Heart left ventricle (tissue), 16 donors: ENCODE measurements at regions not wholly inside any gene's neighbourhood (a gene's known extent, or its start where the extent isn't known, plus 50 kb on each side); places are given as distances from the start of the nearest gene placed in this dataset.

Experiments used
- ATAC-seq, 4 donors: fragments of 200-7000 bp; cut with Tn5 transposase; one replicate each; pipeline ENCODE4 v1.9.1; 2020 to 2022; ENCODE audit warnings: moderate library complexity in 4 of 4, mild to moderate bottlenecking in 3 of 4, moderate number of reproducible peaks in 1 of 4
- DNase-seq, 5 donors: peaks; one replicate each; pipeline ENCODE4 v3.0.0-alpha.2; 2020
- H3K27ac ChIP-seq, 12 donors: fragments of 200-600 bp; sonication (generic) in 4 of 12; one replicate each; pipeline versions ENCODE4 v1.5.0 to v1.8.0; 2016 to 2022; ENCODE audit warnings: mild to moderate bottlenecking in 2 of 12
- H3K27me3 ChIP-seq, 9 donors: fragments of 200-600 bp; sonication (generic) in 2 of 9; one replicate each; pipeline versions ENCODE4 v1.5.1 to v1.8.0; 2016 to 2022; ENCODE audit warnings: mild to moderate bottlenecking in 3 of 9
- H3K36me3 ChIP-seq, 9 donors: fragments of 200-600 bp; sonication (generic) in 2 of 9; one replicate each; pipeline versions ENCODE4 v1.5.0 to v1.8.0; 2018 to 2022; ENCODE audit warnings: mild to moderate bottlenecking in 2 of 9
- H3K4me1 ChIP-seq, 12 donors: fragments of 200-600 bp; sonication (generic) in 4 of 12; one replicate each; pipeline versions ENCODE4 v1.5.0 to v1.8.0; 2016 to 2022; ENCODE audit warnings: mild to moderate bottlenecking in 3 of 12
- H3K4me3 ChIP-seq, 12 donors: fragments of 200-600 bp; sonication (generic) in 4 of 12; one replicate each; pipeline versions ENCODE4 v1.5.0 to v1.8.0; 2017 to 2022; ENCODE audit warnings: mild to moderate bottlenecking in 9 of 12, moderate library complexity in 4 of 12
- H3K9me3 ChIP-seq, 12 donors: fragments of 200-600 bp; sonication (generic) in 4 of 12; one replicate each; pipeline versions ENCODE4 v1.5.0 to v1.8.0; 2016 to 2022; ENCODE audit warnings: mild to moderate bottlenecking in 1 of 12
- POLR2A ChIP-seq, 2 donors: fragments of 450-650 bp; IDR thresholded peaks; one replicate each; pipeline ENCODE4 v1.6.1; 2017; ENCODE audit warnings: antibody characterized with exemption in 2 of 2, mild to moderate bottlenecking in 2 of 2, moderate library complexity in 2 of 2
- WGBS, 4 donors: extraction: QIAGEN DNeasy Blood & Tissue Kit in 2 of 4; methylation state at CpG; one replicate each; pipeline versions ENCODE4 v1.1.5 to v1.1.7; 2013 to 2018; 5-methylcytosine and 5-hydroxymethylcytosine counted together
- intact Hi-C, 10 donors: fragments of 100-400 bp; cut with DNase I; formaldehyde crosslinking; loops; one replicate each; pipeline versions ENCODE4 v1.11.1 to v1.14.2; 2022
- TF ChIP-seq, protein P1 (sequence below), 12 donors: fragments of 200-600 bp; sonication (generic) in 4 of 12; IDR thresholded peaks; one replicate each; pipeline versions ENCODE4 v1.5.0 to v1.8.0; 2018 to 2022; ENCODE audit warnings: antibody characterized with exemption in 12 of 12, mild to moderate bottlenecking in 5 of 12
- donor health status: ischemic (EF 13 %, LVEDD 7.1; RV severe dilation, severe dysfunction).
- donor health status: healthy with polysubstance abuse.
- donor health status: DM: no; HTN: yes; CAD: no.
- donor health status: DM: no; HTN: no; CAD: no.
- donor health status: ischemic (EF 25% LVEDD 6.9; RV normal size, moderate dysfunction).
- donor health status: ischemic (EF 25% LVEDD 5.7; RV mildly dilated, moderate dysfunction).
- donor health status: healthy.
- donor health status: DM: yes; HTN: yes; CAD: no.
- donor health status: ischemic (EF 35%, LVEDD 5.7; RV mildly dilated, moderate dysfunction).
- donor health status: nonischemic (EF 11% LVEDD 7.7; RV severe dilation, severe dysfunction).
- donor health status: DM: yes; HTN: yes; CAD: no.
- donor health status: PGD.
- donor health status: ischemic (EF 29% LVEDD 5.4; RV normal size, mild dysfunction).
- donor health status: nonischemic (EF 23%, LVEDD 6.1; RV moderate dilation, normal function).

DNA sequence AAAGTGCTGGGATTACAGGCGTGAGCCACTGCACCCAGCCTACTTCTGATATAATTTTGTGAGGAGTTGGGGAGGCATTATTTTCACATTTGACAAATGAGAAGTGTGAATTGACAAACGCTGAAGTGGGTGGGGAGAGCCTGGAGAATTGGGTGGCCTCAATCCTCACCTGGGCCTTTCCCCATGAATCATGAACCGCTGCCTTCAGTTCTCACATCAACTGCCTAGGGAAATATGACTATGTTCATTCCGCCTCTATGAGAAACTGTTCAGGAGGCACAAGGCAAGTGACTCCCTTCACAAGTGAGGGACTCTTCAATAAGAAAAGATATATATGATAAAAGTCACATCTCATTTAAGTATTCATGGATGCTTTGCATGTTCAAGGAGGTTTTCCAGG lies 96.6 kb upstream of the RND3 start:
- WGBS, 4 donors: 93 to 98% (median 93%) methylated on average over 4 of the region's 4 CpGs
- peaks cover 0 to 13% (median 0%) of the 10 kb centered on the region in 12 donors for H3K4me1 ChIP-seq
- TF ChIP-seq POLR2A (IDR thresholded peaks at IDR 0.05): no peak
- TF ChIP-seq, protein P1, sequence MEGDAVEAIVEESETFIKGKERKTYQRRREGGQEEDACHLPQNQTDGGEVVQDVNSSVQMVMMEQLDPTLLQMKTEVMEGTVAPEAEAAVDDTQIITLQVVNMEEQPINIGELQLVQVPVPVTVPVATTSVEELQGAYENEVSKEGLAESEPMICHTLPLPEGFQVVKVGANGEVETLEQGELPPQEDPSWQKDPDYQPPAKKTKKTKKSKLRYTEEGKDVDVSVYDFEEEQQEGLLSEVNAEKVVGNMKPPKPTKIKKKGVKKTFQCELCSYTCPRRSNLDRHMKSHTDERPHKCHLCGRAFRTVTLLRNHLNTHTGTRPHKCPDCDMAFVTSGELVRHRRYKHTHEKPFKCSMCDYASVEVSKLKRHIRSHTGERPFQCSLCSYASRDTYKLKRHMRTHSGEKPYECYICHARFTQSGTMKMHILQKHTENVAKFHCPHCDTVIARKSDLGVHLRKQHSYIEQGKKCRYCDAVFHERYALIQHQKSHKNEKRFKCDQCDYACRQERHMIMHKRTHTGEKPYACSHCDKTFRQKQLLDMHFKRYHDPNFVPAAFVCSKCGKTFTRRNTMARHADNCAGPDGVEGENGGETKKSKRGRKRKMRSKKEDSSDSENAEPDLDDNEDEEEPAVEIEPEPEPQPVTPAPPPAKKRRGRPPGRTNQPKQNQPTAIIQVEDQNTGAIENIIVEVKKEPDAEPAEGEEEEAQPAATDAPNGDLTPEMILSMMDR (IDR thresholded peaks at IDR 0.05): no peak
- no peak for DNase-seq
- no peaks in the 10 kb centered on the region for H3K27me3 ChIP-seq
- peaks cover 0 to 11% (median 4%) of the 10 kb centered on the region in 12 donors for H3K9me3 ChIP-seq
- H3K36me3 ChIP-seq: no peaks in the 10 kb centered on the region
- no peak overlapping the region for H3K27ac ChIP-seq
- ATAC-seq: no peak
- intact Hi-C loops: no loop called here
- no peak overlapping the region for H3K4me3 ChIP-seq

DNA sequence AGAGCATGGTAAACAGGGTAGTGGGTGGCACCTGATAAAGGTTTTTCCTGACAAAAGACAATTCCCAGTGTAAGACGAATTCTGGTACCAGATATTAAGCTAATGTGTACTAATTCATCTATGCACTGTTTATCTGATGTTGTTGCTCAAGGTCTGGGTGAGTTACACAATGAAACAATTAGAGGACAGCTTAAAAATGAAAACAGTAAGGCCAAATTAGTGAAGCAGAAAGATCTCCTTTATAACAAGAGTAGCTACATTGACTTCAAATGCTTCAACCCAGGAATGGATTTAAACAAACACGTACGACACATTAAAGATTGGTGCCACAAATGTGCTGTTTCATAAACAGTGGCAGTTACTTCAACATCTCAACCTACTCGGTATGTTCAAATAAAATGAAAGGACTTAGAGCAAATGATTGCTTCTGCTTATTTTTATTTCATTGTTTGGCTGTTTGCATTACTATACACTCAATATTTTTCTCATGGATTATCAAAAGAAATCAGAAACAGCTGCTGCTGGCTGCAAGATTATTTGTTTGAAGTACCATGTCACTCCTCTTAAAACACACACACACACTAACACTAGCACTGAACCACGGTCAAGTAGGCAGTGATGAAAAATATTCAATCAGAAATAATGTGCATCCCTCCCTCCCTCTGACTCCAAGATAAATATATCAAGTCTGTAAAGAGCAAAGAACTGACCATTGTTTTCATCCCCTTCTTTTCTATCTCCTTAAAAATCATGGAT lies 94.4 kb upstream of the RND3 start:
- peaks cover 0 to 23% (median 18%) of the 10 kb centered on the region in 12 donors for H3K9me3 ChIP-seq
- no peak overlapping the region for H3K4me3 ChIP-seq
- H3K27ac ChIP-seq: no peak overlapping the region
- no peak for ATAC-seq
- TF ChIP-seq, protein P1 (IDR thresholded peaks at IDR 0.05): no peak
- no peak for TF ChIP-seq POLR2A (IDR thresholded peaks at IDR 0.05)
- intact Hi-C loops: no loop called here
- WGBS, 4 donors: 80 to 87% (median 84%) methylated on average over 5 of the region's 5 CpGs
- peaks cover 0 to 2% (median 0%) of the 10 kb centered on the region in 12 donors for H3K4me1 ChIP-seq
- DNase-seq: no peak
- H3K36me3 ChIP-seq: no peaks in the 10 kb centered on the region
- H3K27me3 ChIP-seq: no peaks in the 10 kb centered on the region

DNA sequence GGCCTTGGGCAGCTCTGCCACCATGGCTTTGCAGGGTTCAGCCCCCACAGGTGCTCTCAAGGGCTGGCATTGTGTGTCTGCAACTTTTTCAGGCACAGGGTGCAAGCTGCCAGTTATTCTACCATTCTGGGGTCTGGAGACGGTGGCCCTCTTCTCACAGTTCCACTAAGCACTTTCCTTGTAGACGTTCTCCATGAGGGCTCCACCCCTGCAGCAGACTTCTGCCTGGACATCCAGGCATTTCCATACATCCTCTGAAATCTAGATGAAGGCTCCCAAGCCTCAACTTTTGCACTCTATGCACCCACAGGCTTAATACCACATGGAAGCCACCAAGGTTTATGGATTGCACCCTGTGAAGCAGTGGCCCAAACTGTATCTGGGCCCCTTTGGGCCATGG lies 91.0 kb upstream of the RND3 start:
- DNase-seq (no peak), ATAC-seq (no peak)
- no peak for TF ChIP-seq POLR2A (IDR thresholded peaks at IDR 0.05)
- TF ChIP-seq, protein P1 (IDR thresholded peaks at IDR 0.05): no peak
- no peaks in the 10 kb centered on the region for H3K4me1 ChIP-seq
- intact Hi-C loops: no loop called here
- WGBS, 4 donors: 84 to 90% (median 87%) methylated on average over 2 of the region's 2 CpGs
- no peaks in the 10 kb centered on the region for H3K36me3 ChIP-seq
- no peaks in the 10 kb centered on the region for H3K27me3 ChIP-seq
- peaks cover 0 to 23% (median 18%) of the 10 kb centered on the region in 12 donors for H3K9me3 ChIP-seq
- no peak overlapping the region for H3K27ac ChIP-seq
- no peak overlapping the region for H3K4me3 ChIP-seq

DNA sequence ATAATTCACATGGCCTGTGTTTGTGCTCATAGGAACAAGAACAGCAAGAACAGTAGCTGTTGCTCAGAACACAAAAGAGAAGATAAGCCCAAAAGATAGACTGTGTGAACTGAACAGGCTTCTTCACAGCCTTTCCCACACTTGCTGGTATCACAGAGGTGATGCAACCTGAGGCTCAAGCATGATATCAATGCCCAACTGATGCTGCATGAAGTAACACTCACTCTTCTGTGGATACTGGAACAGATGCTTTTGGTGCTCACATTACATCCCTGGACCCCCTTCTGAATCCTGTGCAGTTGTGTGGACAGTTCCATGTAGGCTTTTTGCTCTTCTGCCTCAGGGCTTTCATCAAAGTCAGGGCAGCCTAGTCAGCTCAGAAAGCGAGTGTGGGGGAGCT lies 88.4 kb upstream of the RND3 start:
- ATAC-seq: no peak
- Histone ChIP-seq H3K4me1 (no peaks in the 10 kb centered on the region), H3K36me3 (no peaks in the 10 kb centered on the region), H3K9me3 (peaks cover 0 to 23% (median 18%) of the 10 kb centered on the region in 12 donors), H3K27me3 (no peaks in the 10 kb centered on the region), H3K4me3 (no peak overlapping the region), H3K27ac (no peak overlapping the region)
- intact Hi-C loops: no loop called here
- TF ChIP-seq, protein P1 (IDR thresholded peaks at IDR 0.05): no peak
- TF ChIP-seq POLR2A (IDR thresholded peaks at IDR 0.05): no peak
- DNase-seq: no peak
- WGBS, 4 donors: 83 to 100% (median 87%) methylated on average over 1 of the region's 1 CpG
